Upper lobe of left lung (tissue), 6 donors: ENCODE measurements at regions not wholly inside any gene's neighbourhood (a gene's known extent, or its start where the extent isn't known, plus 50 kb on each side); places are given as distances from the start of the nearest gene placed in this dataset.
"Not testable (repeated sequence)": the region's sequence is repeated elsewhere in the genome, so short reads cannot be mapped to it uniquely, and the experiment has no call there.

Experiments used
- ATAC-seq, 2 donors: fragments of 200-7000 bp; cut with Tn5 transposase; one replicate each; pipeline ENCODE4 v1.9.1; 2022; ENCODE audit warnings: mild to moderate bottlenecking in 2 of 2, moderate library complexity in 2 of 2; ENCODE audit not compliant: low FRiP score in 2 of 2
- DNase-seq, 2 donors: peaks; one replicate each; pipeline ENCODE4 v3.0.0-alpha.2; 2019 to 2020
- H3K27ac ChIP-seq, 4 donors: fragments of 200-600 bp; sonication (generic); one replicate each; pipeline ENCODE4 v1.5.1; 2016 to 2019
- H3K27me3 ChIP-seq, 4 donors: fragments of 200-600 bp; sonication (generic); one replicate each; pipeline ENCODE4 v1.5.1; 2017 to 2019
- H3K36me3 ChIP-seq, 4 donors: fragments of 200-600 bp; sonication (generic); one replicate each; pipeline ENCODE4 v1.5.1; 2016 to 2019
- H3K4me1 ChIP-seq, 4 donors: fragments of 200-600 bp; sonication (generic); one replicate each; pipeline ENCODE4 v1.5.1; 2018 to 2019
- H3K4me3 ChIP-seq, 4 donors: fragments of 200-600 bp; sonication (generic); one replicate each; pipeline ENCODE4 v1.5.1; 2017 to 2019; ENCODE audit warnings: mild to moderate bottlenecking in 2 of 4, moderate library complexity in 1 of 4
- H3K9me3 ChIP-seq, 4 donors: fragments of 200-600 bp; sonication (generic); one replicate each; pipeline ENCODE4 v1.5.1; 2018 to 2019
- EP300 ChIP-seq, 4 donors: sonication (generic); formaldehyde crosslinking; IDR thresholded peaks; one replicate each; pipeline ENCODE4 v1.5.1; 2017; ENCODE audit warnings: antibody characterized with exemption in 4 of 4, control low read depth in 2 of 4
- POLR2A ChIP-seq, 4 donors: fragments of 450-650 bp; IDR thresholded peaks; one replicate each; pipeline ENCODE4 v1.5.1; 2016 to 2017; ENCODE audit warnings: antibody characterized with exemption in 4 of 4, mild to moderate bottlenecking in 2 of 4
- POLR2AphosphoS5 ChIP-seq, 2 donors: sonication (generic); formaldehyde crosslinking; IDR thresholded peaks; one replicate each; pipeline ENCODE4 v1.5.1; 2017; ENCODE audit warnings: antibody characterized with exemption in 2 of 2
- WGBS, 2 donors: methylation state at CpG; one replicate each; pipeline ENCODE4 v1.1.5; 2017 to 2018; 5-methylcytosine and 5-hydroxymethylcytosine counted together
- TF ChIP-seq, protein P1 (sequence below), 6 experiments: fragments of 450-650 bp in 4 of 6; fragments of 200-600 bp in 2 of 6; sonication (generic) in 2 of 6; IDR thresholded peaks; one replicate each; pipeline ENCODE4 v1.5.1; 2016 to 2019; ENCODE audit warnings: antibody characterized with exemption in 6 of 6
- donor health status: DM: no; HTN: no; CAD: no; lungs with moderate emphysema.
- donor health status: DM: no; HTN: yes; CAD: no; lungs with severe emphysema.

DNA sequence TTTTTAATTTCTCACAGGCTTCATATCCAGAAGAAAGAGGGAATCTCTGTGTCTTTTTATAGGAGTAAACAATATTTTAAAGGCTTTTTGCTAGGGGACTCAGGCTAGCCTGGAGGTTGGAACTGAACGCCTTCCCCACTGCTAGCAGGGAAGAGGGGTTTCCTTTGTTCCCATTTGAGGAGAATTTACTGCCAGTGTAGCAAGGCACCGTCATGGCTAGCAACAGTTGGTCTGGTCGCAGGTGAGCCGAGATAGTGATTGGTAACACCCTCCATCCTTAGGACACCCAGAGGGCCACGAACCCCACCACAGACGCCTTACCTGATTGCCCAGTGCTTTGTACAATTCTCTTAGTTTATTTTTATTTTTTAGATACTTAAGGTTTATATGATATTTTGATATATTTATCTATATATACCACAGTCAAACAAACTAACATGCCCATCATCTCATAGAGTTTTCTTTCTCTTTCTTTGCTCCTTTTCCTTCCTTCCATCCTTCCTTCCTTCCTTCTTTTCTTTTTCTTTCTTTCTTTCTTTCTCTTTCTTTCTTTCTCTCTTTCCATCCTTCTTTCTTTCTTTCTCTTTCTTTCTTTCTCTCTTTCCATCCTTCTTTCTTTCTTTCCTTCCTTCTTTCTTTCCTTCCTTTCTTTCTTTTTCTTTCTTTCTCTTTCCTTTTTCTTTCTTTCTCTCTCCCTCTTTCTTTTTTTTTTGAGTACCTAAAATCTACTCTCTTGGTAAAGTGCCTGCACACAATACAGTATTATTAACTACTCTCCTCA, 219.0 kb upstream of the AKR1E2 start:
- no peaks in the 10 kb centered on the region for H3K9me3 ChIP-seq
- no peaks in the 10 kb centered on the region for H3K36me3 ChIP-seq
- WGBS, 2 donors, result 91 to 92% methylated on average over 6 of the region's 6 CpGs
- ATAC-seq (no peak), DNase-seq (no peak)
- TF ChIP-seq, protein P1, sequence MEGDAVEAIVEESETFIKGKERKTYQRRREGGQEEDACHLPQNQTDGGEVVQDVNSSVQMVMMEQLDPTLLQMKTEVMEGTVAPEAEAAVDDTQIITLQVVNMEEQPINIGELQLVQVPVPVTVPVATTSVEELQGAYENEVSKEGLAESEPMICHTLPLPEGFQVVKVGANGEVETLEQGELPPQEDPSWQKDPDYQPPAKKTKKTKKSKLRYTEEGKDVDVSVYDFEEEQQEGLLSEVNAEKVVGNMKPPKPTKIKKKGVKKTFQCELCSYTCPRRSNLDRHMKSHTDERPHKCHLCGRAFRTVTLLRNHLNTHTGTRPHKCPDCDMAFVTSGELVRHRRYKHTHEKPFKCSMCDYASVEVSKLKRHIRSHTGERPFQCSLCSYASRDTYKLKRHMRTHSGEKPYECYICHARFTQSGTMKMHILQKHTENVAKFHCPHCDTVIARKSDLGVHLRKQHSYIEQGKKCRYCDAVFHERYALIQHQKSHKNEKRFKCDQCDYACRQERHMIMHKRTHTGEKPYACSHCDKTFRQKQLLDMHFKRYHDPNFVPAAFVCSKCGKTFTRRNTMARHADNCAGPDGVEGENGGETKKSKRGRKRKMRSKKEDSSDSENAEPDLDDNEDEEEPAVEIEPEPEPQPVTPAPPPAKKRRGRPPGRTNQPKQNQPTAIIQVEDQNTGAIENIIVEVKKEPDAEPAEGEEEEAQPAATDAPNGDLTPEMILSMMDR (IDR thresholded peaks at IDR 0.05), result no peak
- TF ChIP-seq EP300 (IDR thresholded peaks at IDR 0.05), result no peak
- no peak for TF ChIP-seq POLR2A (IDR thresholded peaks at IDR 0.05)
- no peak for TF ChIP-seq POLR2AphosphoS5 (IDR thresholded peaks at IDR 0.05)
- H3K4me3 ChIP-seq, result no peak overlapping the region
- no peaks in the 10 kb centered on the region for H3K4me1 ChIP-seq
- H3K27ac ChIP-seq, result no peak overlapping the region
- no peaks in the 10 kb centered on the region for H3K27me3 ChIP-seq

DNA sequence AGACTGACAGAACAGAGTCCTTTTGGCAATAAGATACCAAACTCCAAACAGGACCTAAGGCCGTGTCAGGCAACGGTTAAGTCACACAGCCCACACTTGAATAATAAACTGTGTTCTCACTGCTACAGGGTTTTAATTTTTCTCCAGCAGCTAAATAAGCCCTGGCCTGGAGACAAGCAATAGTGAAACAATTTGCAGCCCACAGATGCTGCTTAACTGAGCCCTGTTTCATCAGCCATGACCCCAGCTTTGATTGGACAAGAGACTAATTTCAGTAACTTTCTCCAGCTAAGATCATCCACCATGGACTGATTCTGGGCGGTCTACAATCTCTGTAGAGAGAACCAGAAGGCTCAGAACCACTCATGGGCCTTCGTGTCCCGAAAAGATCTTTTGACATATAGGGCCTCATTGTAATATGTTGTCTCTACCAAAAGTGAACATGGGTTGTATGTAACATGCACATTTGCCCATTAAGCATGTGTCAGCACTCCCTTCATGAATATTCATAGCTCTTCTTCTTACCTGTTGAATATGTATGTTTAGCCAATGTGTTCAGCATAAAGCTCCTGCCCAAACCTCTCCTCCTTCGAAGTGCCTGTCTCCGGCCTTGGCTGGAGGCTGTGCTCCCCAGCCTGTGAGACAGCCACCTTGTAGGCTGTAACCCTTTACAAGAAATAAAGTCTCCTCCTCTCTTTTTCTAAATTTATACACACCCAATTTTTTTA, 223.1 kb upstream of the AKR1E2 start:
- DNase-seq, result no peak
- ATAC-seq, result no peak
- WGBS, 2 donors, result 77 to 95% methylated on average over 7 of the region's 7 CpGs
- Histone ChIP-seq H3K4me1 (no peaks in the 10 kb centered on the region), H3K9me3 (peaks cover 0 to 3% (median 0%) of the 10 kb centered on the region in 4 donors), H3K36me3 (no peaks in the 10 kb centered on the region), H3K4me3 (no peak overlapping the region), H3K27ac (no peak overlapping the region), H3K27me3 (no peaks in the 10 kb centered on the region)
- TF ChIP-seq, protein P1 (IDR thresholded peaks at IDR 0.05), result no peak
- TF ChIP-seq POLR2A (IDR thresholded peaks at IDR 0.05), result no peak
- no peak for TF ChIP-seq POLR2AphosphoS5 (IDR thresholded peaks at IDR 0.05)
- TF ChIP-seq EP300 (IDR thresholded peaks at IDR 0.05), result no peak

DNA sequence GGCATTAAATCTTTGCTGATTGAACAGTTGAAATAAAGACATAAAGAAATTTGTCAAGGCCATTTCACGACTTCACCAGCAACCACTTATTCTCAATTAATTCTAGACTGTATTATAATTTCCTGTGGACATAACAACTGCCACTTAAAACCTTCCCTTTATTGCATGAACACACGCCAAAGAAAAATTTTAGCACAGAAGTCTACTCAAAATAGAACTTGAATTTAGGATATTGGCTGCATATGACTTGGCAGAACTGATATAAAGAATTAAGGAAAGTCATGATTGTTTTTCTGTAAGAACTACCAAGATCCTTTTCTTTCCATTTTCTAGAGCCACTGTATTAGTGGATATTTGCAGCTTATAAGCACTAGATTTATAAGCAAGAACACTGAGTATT, 226.5 kb upstream of the AKR1E2 start:
- TF ChIP-seq EP300 (IDR thresholded peaks at IDR 0.05) (no peak), POLR2AphosphoS5 (IDR thresholded peaks at IDR 0.05) (no peak), POLR2A (IDR thresholded peaks at IDR 0.05) (no peak)
- TF ChIP-seq, protein P1 (IDR thresholded peaks at IDR 0.05), result no peak
- no peak overlapping the region for H3K4me3 ChIP-seq
- no peaks in the 10 kb centered on the region for H3K4me1 ChIP-seq
- ATAC-seq (no peak), DNase-seq (no peak)
- 89 to 92% methylated on average over 2 of the region's 2 CpGs for WGBS, 2 donors
- no peaks in the 10 kb centered on the region for H3K27me3 ChIP-seq
- peaks cover 0 to 3% (median 0%) of the 10 kb centered on the region in 4 donors for H3K9me3 ChIP-seq
- H3K27ac ChIP-seq, result no peak overlapping the region
- no peaks in the 10 kb centered on the region for H3K36me3 ChIP-seq

DNA sequence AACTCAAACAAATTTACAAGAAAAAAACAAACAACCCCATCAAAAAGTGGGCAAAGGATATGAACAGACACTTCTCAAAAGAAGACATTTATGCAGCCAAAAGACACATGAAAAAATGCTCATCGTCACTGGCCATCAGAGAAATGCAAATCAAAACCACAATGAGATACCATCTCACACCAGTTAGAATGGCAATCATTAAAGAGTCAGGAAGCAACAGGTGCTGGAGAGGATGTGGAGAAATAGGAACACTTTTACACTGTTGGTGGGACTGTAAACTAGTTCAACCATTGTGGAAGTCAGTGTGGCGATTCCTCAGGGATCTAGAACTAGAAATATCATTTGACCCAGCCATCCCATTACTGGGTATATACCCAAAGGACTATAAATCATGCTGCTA, 228.1 kb upstream of the AKR1E2 start:
- H3K4me1 ChIP-seq, ATAC-seq, DNase-seq, H3K27me3 ChIP-seq, H3K36me3 ChIP-seq, H3K4me3 ChIP-seq, H3K9me3 ChIP-seq, H3K27ac ChIP-seq: not testable (repeated sequence)
- 50 to 60% methylated on average over 1 of the region's 2 CpGs for WGBS, 2 donors

DNA sequence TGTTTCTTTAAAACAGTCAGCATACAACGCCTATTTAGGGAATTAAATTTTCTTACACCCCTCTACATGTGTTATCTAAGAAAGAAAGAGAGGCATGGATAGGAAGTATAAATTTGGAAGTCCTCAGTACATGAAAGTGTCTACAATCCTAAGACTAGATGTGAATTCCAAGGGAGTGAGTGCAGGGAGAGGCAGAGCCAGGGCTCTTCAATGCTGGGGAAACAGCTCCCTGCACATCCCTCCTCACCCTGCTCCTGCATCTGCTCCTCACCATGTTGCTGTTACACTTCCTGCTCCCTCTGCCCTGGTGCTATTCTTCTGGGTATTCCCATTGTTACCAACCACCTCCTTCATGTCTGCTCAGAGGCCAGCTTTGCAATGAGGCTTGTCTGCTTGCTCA, 229.1 kb upstream of the AKR1E2 start:
- Histone ChIP-seq H3K36me3 (no peaks in the 10 kb centered on the region), H3K9me3 (peaks cover 0 to 3% (median 0%) of the 10 kb centered on the region in 4 donors), H3K4me3 (no peak overlapping the region), H3K27ac (no peak overlapping the region), H3K4me1 (no peaks in the 10 kb centered on the region), H3K27me3 (no peaks in the 10 kb centered on the region)
- DNase-seq (no peak), ATAC-seq (no peak)
- TF ChIP-seq EP300 (IDR thresholded peaks at IDR 0.05), result no peak
- TF ChIP-seq POLR2A (IDR thresholded peaks at IDR 0.05), result no peak
- TF ChIP-seq POLR2AphosphoS5 (IDR thresholded peaks at IDR 0.05), result no peak
- 87 to 94% methylated on average over 1 of the region's 1 CpG for WGBS, 2 donors
